ENCODE measurements at regions not wholly inside any gene's neighbourhood (a gene's known extent, or its start where the extent isn't known, plus 50 kb on each side); places are given as distances from the start of the nearest gene placed in this dataset.

DNA sequence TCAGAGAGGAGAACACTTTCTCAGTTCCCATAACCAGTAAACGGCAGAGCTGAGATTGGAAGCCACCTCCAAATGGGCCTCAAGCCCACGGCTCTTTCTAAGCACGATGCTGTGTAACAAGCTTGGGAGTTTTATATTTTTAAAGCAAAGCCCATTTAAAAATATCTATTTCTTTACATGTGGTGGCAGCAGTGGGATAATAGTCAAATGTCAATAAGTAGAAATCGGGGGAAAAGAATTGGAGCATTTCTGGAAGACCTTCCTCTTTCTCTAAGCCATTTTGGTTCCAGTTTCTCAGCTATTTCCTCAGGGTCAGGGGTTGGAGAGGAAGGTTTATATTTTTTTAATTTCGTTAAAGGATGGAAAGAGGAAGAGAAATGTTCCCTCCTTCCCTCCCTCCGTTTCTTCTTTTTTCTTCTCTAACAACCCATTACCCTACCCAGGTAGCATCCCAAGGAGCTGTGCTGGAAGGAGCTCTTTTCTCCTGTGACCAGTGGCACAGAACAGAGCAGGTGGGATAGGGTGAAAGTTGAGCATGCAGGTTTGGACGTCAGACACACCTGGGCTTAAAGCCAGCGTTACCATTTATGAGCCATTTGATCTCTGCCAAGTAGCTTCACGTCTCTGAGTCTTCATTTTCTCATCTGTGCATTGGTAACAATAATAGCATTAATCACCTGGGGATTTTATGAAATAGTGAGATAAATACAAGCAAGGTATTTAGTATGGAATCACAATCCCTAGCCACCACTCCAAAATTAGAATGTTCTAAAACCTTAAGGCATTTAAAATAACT, 515.7 kb downstream of the RPS24 start:
- no peak for TF ChIP-seq EZH2 (IDR thresholded peaks at IDR 0.05; ENCODE audit: low read depth)
- TF ChIP-seq, protein P1, sequence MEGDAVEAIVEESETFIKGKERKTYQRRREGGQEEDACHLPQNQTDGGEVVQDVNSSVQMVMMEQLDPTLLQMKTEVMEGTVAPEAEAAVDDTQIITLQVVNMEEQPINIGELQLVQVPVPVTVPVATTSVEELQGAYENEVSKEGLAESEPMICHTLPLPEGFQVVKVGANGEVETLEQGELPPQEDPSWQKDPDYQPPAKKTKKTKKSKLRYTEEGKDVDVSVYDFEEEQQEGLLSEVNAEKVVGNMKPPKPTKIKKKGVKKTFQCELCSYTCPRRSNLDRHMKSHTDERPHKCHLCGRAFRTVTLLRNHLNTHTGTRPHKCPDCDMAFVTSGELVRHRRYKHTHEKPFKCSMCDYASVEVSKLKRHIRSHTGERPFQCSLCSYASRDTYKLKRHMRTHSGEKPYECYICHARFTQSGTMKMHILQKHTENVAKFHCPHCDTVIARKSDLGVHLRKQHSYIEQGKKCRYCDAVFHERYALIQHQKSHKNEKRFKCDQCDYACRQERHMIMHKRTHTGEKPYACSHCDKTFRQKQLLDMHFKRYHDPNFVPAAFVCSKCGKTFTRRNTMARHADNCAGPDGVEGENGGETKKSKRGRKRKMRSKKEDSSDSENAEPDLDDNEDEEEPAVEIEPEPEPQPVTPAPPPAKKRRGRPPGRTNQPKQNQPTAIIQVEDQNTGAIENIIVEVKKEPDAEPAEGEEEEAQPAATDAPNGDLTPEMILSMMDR (conservative IDR thresholded peaks at IDR 0.05), result no peak
- Histone ChIP-seq H3K79me2 (ENCODE audit: low read depth) (no peaks in the 10 kb centered on the region), H3K27ac (no peak overlapping the region), H3K4me3 (no peak overlapping the region), H3K9me2 (ENCODE audit: insufficient read depth) (no peaks in the 10 kb centered on the region), H3K4me2 (no peak overlapping the region), H3K9me3 (ENCODE audit: insufficient read depth, low read depth) (no peaks in the 10 kb centered on the region), H3F3A (ENCODE audit: insufficient read depth, low read depth) (no peaks in the 10 kb centered on the region), H3K27me3 (ENCODE audit: insufficient read depth, low read depth) (peaks cover 14% of the 10 kb centered on the region; the same call in 1 of the 2 replicates), H4K20me1 (ENCODE audit: insufficient read depth) (no peaks in the 10 kb centered on the region), H3K36me3 (ENCODE audit: low read depth) (no peaks in the 10 kb centered on the region), H2AFZ (no peak overlapping the region), H3K4me1 (replicated peaks; ENCODE audit: insufficient read depth) (no peaks in the 10 kb centered on the region)
- intact Hi-C loops (cut with micrococcal nuclease; ENCODE audit: unreplicated experiment), result no loop called here
- POLR2A ChIA-PET (ENCODE audit: unreplicated experiment), result no interaction called here
- DNase-seq, result no peak
- CTCF ChIA-PET, result no interaction called here
- no TSS peak for BruUV-seq (replicated peaks)

DNA sequence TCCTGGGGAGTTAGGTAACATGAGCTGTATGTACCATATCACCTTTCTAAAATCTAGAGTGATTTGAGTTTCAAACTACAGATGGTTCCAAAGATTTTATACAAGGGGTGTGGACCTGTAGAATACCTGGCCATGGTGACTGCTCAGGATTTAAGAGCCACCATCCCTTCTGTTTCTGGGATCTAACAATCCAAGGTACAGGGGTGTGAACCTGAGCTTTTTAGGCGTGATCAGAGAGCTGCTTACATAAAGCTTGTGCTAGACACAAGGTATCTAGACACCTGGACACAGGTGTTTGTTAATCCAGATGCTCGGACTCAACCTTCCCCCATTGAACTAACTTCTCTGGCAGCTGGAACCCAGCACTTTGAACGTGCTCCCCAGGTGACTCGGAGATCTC, 516.4 kb downstream of the RPS24 start:
- CTCF ChIA-PET, result no interaction called here
- TF ChIP-seq, protein P1 (conservative IDR thresholded peaks at IDR 0.05), result no peak
- TF ChIP-seq EZH2 (IDR thresholded peaks at IDR 0.05; ENCODE audit: low read depth), result no peak
- Histone ChIP-seq H3K4me3 (no peak overlapping the region), H2AFZ (no peak overlapping the region), H3K9me3 (ENCODE audit: insufficient read depth, low read depth) (no peaks in the 10 kb centered on the region), H3K9me2 (ENCODE audit: insufficient read depth) (no peaks in the 10 kb centered on the region), H3K27ac (no peak overlapping the region), H3K4me2 (no peak overlapping the region), H3K79me2 (ENCODE audit: low read depth) (no peaks in the 10 kb centered on the region), H3K36me3 (ENCODE audit: low read depth) (no peaks in the 10 kb centered on the region), H3K4me1 (replicated peaks; ENCODE audit: insufficient read depth) (no peaks in the 10 kb centered on the region), H3F3A (ENCODE audit: insufficient read depth, low read depth) (no peaks in the 10 kb centered on the region), H3K27me3 (ENCODE audit: insufficient read depth, low read depth) (peaks cover 14% of the 10 kb centered on the region; the same call in 1 of the 2 replicates), H4K20me1 (ENCODE audit: insufficient read depth) (no peaks in the 10 kb centered on the region)
- intact Hi-C loops (cut with micrococcal nuclease; ENCODE audit: unreplicated experiment), result no loop called here
- POLR2A ChIA-PET (ENCODE audit: unreplicated experiment), result interaction anchor here (0.7 kb wide), 1 partner anchor 12 kb away, joined by 4 read pairs; no protein-coding TSS in a partner anchor
- DNase-seq, result peak in 1 of 2 experiments; percentile 43
- no TSS peak for BruUV-seq (replicated peaks)

DNA sequence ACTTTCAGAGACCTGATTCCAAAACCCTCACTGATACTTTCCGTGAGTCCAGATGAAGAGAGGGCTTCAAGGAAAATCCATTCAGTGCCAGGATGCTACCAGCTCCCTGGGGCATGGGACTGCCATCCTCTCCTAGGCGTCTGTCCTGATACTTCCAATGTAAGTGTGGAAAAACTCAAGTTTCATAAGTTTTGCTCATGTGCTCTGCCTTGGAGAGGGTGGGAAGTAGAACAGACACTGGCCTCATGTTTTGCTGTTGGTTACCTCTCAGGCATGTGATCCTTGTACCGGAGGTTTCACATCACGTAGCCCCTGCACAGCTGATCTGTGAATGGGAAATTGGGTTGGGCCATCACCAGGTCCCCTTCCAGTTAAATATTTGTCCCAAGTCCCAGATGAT, 517.1 kb downstream of the RPS24 start:
- Histone ChIP-seq H3K4me3 (no peak overlapping the region), H3K79me2 (ENCODE audit: low read depth) (no peaks in the 10 kb centered on the region), H3K9me3 (ENCODE audit: insufficient read depth, low read depth) (no peaks in the 10 kb centered on the region), H4K20me1 (ENCODE audit: insufficient read depth) (no peaks in the 10 kb centered on the region), H3K4me1 (replicated peaks; ENCODE audit: insufficient read depth) (no peaks in the 10 kb centered on the region), H2AFZ (no peak overlapping the region), H3K36me3 (ENCODE audit: low read depth) (no peaks in the 10 kb centered on the region), H3F3A (ENCODE audit: insufficient read depth, low read depth) (no peaks in the 10 kb centered on the region), H3K4me2 (no peak overlapping the region), H3K27me3 (ENCODE audit: insufficient read depth, low read depth) (peaks cover 14% of the 10 kb centered on the region; the same call in 1 of the 2 replicates), H3K27ac (no peak overlapping the region), H3K9me2 (ENCODE audit: insufficient read depth) (no peaks in the 10 kb centered on the region)
- TF ChIP-seq, protein P1 (conservative IDR thresholded peaks at IDR 0.05), result no peak
- no peak for TF ChIP-seq EZH2 (IDR thresholded peaks at IDR 0.05; ENCODE audit: low read depth)
- intact Hi-C loops (cut with micrococcal nuclease; ENCODE audit: unreplicated experiment), result no loop called here
- ChIA-PET CTCF (no interaction called here), POLR2A (ENCODE audit: unreplicated experiment) (no interaction called here)
- BruUV-seq (replicated peaks), result no TSS peak
- no peak for DNase-seq

Measured in PC-9 (cell line).